22Rv1 (cell line): ENCODE measurements at regions not wholly inside any gene's neighbourhood (a gene's known extent, or its start where the extent isn't known, plus 50 kb on each side); places are given as distances from the start of the nearest gene placed in this dataset.

ENCODE experiments used
- H3K27ac ChIP-seq: fragments of 450-650 bp; 2 replicates; pipeline ENCODE4 v1.5.1; 2017
- CTCF ChIP-seq: fragments of 450-650 bp; IDR thresholded peaks from 2 replicates; pipeline ENCODE4 v1.5.1; 2017; ENCODE audit warnings: mild to moderate bottlenecking
- ZFX ChIP-seq: fragments of 450-650 bp; IDR thresholded peaks from 2 replicates; pipeline ENCODE4 v1.6.1; 2017; ENCODE audit warnings: antibody characterized with exemption, borderline replicate concordance

GRCh38 chr16:58843675-58844074, 109.6 kb upstream of the GOT2 start:
- H3K27ac ChIP-seq = no peak overlapping the region

GRCh38 chr16:58842746-58843145, 108.6 kb upstream of the GOT2 start:
- no peak overlapping the region for H3K27ac ChIP-seq
- TF ChIP-seq CTCF (no peak), ZFX (no peak)

More at GRCh38 chr16:58843675-58844074, 109.6 kb upstream of the GOT2 start:
- TF ChIP-seq CTCF (peak; percentile 22), ZFX (no peak)

GRCh38 chr16:58842156-58842555, 108.0 kb upstream of the GOT2 start:
- no peak overlapping the region for H3K27ac ChIP-seq
- TF ChIP-seq CTCF (no peak), ZFX (no peak)

GRCh38 chr16:58837950-58838349, 103.8 kb upstream of the GOT2 start:
- H3K27ac ChIP-seq = no peak overlapping the region
- TF ChIP-seq CTCF (no peak), ZFX (no peak)

GRCh38 chr16:58836427-58836826, 102.3 kb upstream of the GOT2 start:
- TF ChIP-seq CTCF (no peak), ZFX (no peak)
- no peak overlapping the region for H3K27ac ChIP-seq

- TF ChIP-seq ZFX = no peak
- no peak for TF ChIP-seq CTCF
- H3K27ac ChIP-seq = no peak overlapping the region
Observed at GRCh38 chr16:58832386-58832895, 98.3 kb upstream of the GOT2 start.

- H3K27ac ChIP-seq = no peak overlapping the region
- no peak for TF ChIP-seq ZFX
- no peak for TF ChIP-seq CTCF
Observed at GRCh38 chr16:58831386-58831785, 97.3 kb upstream of the GOT2 start.
